Caco-2 (cell line): ENCODE measurements at regions not wholly inside any gene's neighbourhood (a gene's known extent, or its start where the extent isn't known, plus 50 kb on each side); places are given as distances from the start of the nearest gene placed in this dataset.

Experiments used
- BruUV-seq: library from RNA; stranded (reverse); fragments of 400-500 nt; replicated peaks from 2 replicates; lab custom pipeline; 2021; lab: Mats Ljungman, UMichigan
- CTCF ChIA-PET: fragments of 300-600 bp; sonication (Branson Sonifier 250); formaldehyde crosslinking; loops from one replicate; lab custom pipeline; 2022; ENCODE audit warnings: antibody characterized with exemption; lab: Charles Lee
- POLR2A ChIA-PET: fragments of 300-600 bp; sonication (Branson Sonifier 250); formaldehyde crosslinking; loops from one replicate; lab custom pipeline; 2022; ENCODE audit warnings: antibody characterized with exemption; lab: Charles Lee
- DNase-seq, 2 experiments: peaks; one replicate each; pipeline versions ENCODE4 v3.0.0 to v3.0.0-alpha.2; 2020 to 2022
- H3K27me3 ChIP-seq: replicated peaks from 2 replicates; pipeline ENCODE4 v1.6.0; 2011; ENCODE audit warnings: low read length; ENCODE audit not compliant: control insufficient read depth, insufficient read depth
- H3K36me3 ChIP-seq: 2 replicates; pipeline ENCODE4 v1.5.1; 2011; ENCODE audit warnings: low read length; ENCODE audit not compliant: control insufficient read depth, insufficient read depth
- H3K4me1 ChIP-seq: fragments of 250-450 bp; sonication (Bioruptor Pico); 2 replicates; pipeline ENCODE4 v1.5.1; 2020; ENCODE audit warnings: mild to moderate bottlenecking
- H3K4me3 ChIP-seq: 2 replicates; pipeline ENCODE4 v1.5.1; 2011; ENCODE audit warnings: low read depth, mild to moderate bottlenecking, control low read depth, low read length
- H3K9me3 ChIP-seq: fragments of 250-450 bp; sonication (Bioruptor Pico); 2 replicates; pipeline ENCODE4 v1.5.1; 2020; ENCODE audit warnings: mild to moderate bottlenecking, moderate library complexity
- H3K27ac Mint-ChIP-seq: one replicate; pipeline ENCODE4 v1.8.0; 2022; ENCODE audit warnings: mixed read lengths; ENCODE audit not compliant: unreplicated experiment
- H3K27me3 Mint-ChIP-seq: one replicate; pipeline ENCODE4 v1.8.0; 2022; ENCODE audit warnings: mixed read lengths; ENCODE audit not compliant: insufficient read depth, unreplicated experiment
- H3K36me3 Mint-ChIP-seq: one replicate; pipeline ENCODE4 v1.8.0; 2022; ENCODE audit warnings: mild to moderate bottlenecking, mixed read lengths; ENCODE audit not compliant: insufficient read depth, unreplicated experiment
- H3K4me1 Mint-ChIP-seq: one replicate; pipeline ENCODE4 v1.8.0; 2022; ENCODE audit warnings: low read depth, mixed read lengths; ENCODE audit not compliant: unreplicated experiment
- H3K4me3 Mint-ChIP-seq: one replicate; pipeline ENCODE4 v1.8.0; 2022; ENCODE audit warnings: mild to moderate bottlenecking, moderate library complexity, mixed read lengths; ENCODE audit not compliant: unreplicated experiment
- H3K9me3 Mint-ChIP-seq: one replicate; pipeline ENCODE4 v1.8.0; 2022; ENCODE audit warnings: mixed read lengths; ENCODE audit not compliant: unreplicated experiment
- intact Hi-C: fragments of 100-400 bp; cut with micrococcal nuclease; formaldehyde crosslinking; loops from one replicate; pipeline ENCODE4 v1.10.0; 2022; ENCODE audit not compliant: unreplicated experiment
- TF ChIP-seq, protein P1 (sequence below), 2 experiments: fragments of 200-600 bp in 1 of 2; IDR thresholded peaks; 1 replicate in 1 of 2; 2 replicates in 1 of 2; pipeline versions ENCODE4 v1.5.1 to v1.8.0; 2011 to 2022; ENCODE audit warnings: antibody characterized with exemption in 1 of 2, control low read depth in 1 of 2, inconsistent platforms in 1 of 2, low read depth in 1 of 2, low read length in 1 of 2, mild to moderate bottlenecking in 1 of 2, moderate library complexity in 1 of 2; ENCODE audit not compliant: insufficient read depth in 1 of 2, severe bottlenecking in 1 of 2, unreplicated experiment in 1 of 2

- Histone ChIP-seq H3K9me3 (peaks cover 3% of the 10 kb centered on the region; the same call in 1 of the 2 replicates), H3K4me3 (no peak overlapping the region), H3K27me3 (no peaks in the 10 kb centered on the region), H3K36me3 (no peaks in the 10 kb centered on the region), H3K4me1 (no peaks in the 10 kb centered on the region)
- no peaks in the 10 kb centered on the region for H3K36me3 Mint-ChIP-seq
- ChIA-PET POLR2A (no interaction called here), CTCF (no interaction called here)
- TF ChIP-seq, protein P1, sequence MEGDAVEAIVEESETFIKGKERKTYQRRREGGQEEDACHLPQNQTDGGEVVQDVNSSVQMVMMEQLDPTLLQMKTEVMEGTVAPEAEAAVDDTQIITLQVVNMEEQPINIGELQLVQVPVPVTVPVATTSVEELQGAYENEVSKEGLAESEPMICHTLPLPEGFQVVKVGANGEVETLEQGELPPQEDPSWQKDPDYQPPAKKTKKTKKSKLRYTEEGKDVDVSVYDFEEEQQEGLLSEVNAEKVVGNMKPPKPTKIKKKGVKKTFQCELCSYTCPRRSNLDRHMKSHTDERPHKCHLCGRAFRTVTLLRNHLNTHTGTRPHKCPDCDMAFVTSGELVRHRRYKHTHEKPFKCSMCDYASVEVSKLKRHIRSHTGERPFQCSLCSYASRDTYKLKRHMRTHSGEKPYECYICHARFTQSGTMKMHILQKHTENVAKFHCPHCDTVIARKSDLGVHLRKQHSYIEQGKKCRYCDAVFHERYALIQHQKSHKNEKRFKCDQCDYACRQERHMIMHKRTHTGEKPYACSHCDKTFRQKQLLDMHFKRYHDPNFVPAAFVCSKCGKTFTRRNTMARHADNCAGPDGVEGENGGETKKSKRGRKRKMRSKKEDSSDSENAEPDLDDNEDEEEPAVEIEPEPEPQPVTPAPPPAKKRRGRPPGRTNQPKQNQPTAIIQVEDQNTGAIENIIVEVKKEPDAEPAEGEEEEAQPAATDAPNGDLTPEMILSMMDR (IDR thresholded peaks at IDR 0.05; ENCODE audit: insufficient read depth in 1 of 2, low read depth in 1 of 2, low read length in 1 of 2, severe bottlenecking in 1 of 2, unreplicated experiment in 1 of 2) = no peak
- no peaks in the 10 kb centered on the region for H3K9me3 Mint-ChIP-seq
- no peak overlapping the region for H3K27ac Mint-ChIP-seq
- BruUV-seq = no TSS peak
- no peaks in the 10 kb centered on the region for H3K4me1 Mint-ChIP-seq
- H3K4me3 Mint-ChIP-seq = no peak overlapping the region
- intact Hi-C loops = no loop called here
- no peak for DNase-seq
- peaks cover 3% of the 10 kb centered on the region for H3K27me3 Mint-ChIP-seq
Measured at GRCh38 chr10:3353235-3353634, 180.7 kb upstream of the PITRM1 start.

DNA sequence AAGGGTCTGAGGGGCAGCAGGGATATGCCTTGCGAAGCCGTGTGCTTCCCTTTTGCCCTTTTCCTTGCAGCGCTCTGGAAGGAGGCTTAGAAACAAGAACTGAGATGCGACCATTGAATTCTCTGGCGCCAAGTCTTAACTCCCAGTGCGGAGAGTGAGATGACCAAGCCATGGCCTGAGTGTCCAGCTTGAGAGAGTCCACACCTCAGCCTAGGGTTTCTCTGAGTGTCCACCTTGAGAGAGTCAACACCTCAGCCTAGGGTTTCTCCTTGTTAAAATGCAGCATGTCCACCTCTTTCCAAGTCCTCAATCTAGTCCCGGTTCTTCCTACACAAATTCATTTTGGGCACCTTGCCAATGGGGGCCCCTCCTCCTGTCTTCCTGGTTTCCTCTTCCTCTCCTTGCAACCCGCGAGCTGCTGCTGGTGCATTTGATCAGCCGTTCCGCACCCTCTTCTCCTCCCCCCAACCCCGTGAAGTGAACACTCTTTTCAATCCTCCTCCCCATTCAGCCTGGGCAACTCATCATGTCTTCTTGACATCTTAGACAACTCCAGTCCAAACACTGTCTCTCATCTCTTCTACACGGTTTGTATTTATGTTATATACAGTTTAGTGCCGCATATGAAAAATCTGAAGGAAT, 178.2 kb upstream of the PITRM1 start:
- CTCF ChIA-PET = no interaction called here
- H3K9me3 Mint-ChIP-seq = no peaks in the 10 kb centered on the region
- TF ChIP-seq, protein P1 (IDR thresholded peaks at IDR 0.05; ENCODE audit: insufficient read depth in 1 of 2, low read depth in 1 of 2, low read length in 1 of 2, severe bottlenecking in 1 of 2, unreplicated experiment in 1 of 2) = no peak
- no peaks in the 10 kb centered on the region for H3K36me3 Mint-ChIP-seq
- intact Hi-C loops = no loop called here
- Histone ChIP-seq H3K9me3 (peaks cover 3% of the 10 kb centered on the region; the same call in 1 of the 2 replicates), H3K27me3 (no peaks in the 10 kb centered on the region), H3K36me3 (no peaks in the 10 kb centered on the region), H3K4me1 (no peaks in the 10 kb centered on the region), H3K4me3 (no peak overlapping the region)
- no peaks in the 10 kb centered on the region for H3K4me1 Mint-ChIP-seq
- H3K27me3 Mint-ChIP-seq = peaks cover 3% of the 10 kb centered on the region
- no peak overlapping the region for H3K27ac Mint-ChIP-seq
- BruUV-seq = no TSS peak
- POLR2A ChIA-PET = interaction anchor here (0.7 kb wide), 1 partner anchor 34 kb away, joined by 3 read pairs; no protein-coding TSS in a partner anchor
- H3K4me3 Mint-ChIP-seq = no peak overlapping the region
- no peak for DNase-seq

- Mint-ChIP-seq H3K4me3 (no peak overlapping the region), H3K27ac (no peak overlapping the region), H3K27me3 (peaks cover 6% of the 10 kb centered on the region), H3K4me1 (peaks cover under 1% of the 10 kb centered on the region), H3K9me3 (no peaks in the 10 kb centered on the region), H3K36me3 (no peaks in the 10 kb centered on the region)
- intact Hi-C loops = no loop called here
- no TSS peak for BruUV-seq
- Histone ChIP-seq H3K27me3 (no peaks in the 10 kb centered on the region), H3K4me3 (no peak overlapping the region), H3K9me3 (peaks cover 3% of the 10 kb centered on the region; the same call in 1 of the 2 replicates), H3K36me3 (no peaks in the 10 kb centered on the region), H3K4me1 (no peaks in the 10 kb centered on the region)
- no peak for DNase-seq
- CTCF ChIA-PET = no interaction called here
- TF ChIP-seq, protein P1 (IDR thresholded peaks at IDR 0.05; ENCODE audit: insufficient read depth in 1 of 2, low read depth in 1 of 2, low read length in 1 of 2, severe bottlenecking in 1 of 2, unreplicated experiment in 1 of 2) = no peak
- POLR2A ChIA-PET = no interaction called here
Measured at GRCh38 chr10:3350205-3350604, 177.6 kb upstream of the PITRM1 start.
